ENCODE measurements at regions not wholly inside any gene's neighbourhood (a gene's known extent, or its start where the extent isn't known, plus 50 kb on each side); places are given as distances from the start of the nearest gene placed in this dataset.

GRCh38 chr10:52946486-52946885 lies 173.9 kb upstream of the MBL2 start:
- no peak for TF ChIP-seq POLR2A (IDR thresholded peaks at IDR 0.05)
- TF ChIP-seq, protein P1, sequence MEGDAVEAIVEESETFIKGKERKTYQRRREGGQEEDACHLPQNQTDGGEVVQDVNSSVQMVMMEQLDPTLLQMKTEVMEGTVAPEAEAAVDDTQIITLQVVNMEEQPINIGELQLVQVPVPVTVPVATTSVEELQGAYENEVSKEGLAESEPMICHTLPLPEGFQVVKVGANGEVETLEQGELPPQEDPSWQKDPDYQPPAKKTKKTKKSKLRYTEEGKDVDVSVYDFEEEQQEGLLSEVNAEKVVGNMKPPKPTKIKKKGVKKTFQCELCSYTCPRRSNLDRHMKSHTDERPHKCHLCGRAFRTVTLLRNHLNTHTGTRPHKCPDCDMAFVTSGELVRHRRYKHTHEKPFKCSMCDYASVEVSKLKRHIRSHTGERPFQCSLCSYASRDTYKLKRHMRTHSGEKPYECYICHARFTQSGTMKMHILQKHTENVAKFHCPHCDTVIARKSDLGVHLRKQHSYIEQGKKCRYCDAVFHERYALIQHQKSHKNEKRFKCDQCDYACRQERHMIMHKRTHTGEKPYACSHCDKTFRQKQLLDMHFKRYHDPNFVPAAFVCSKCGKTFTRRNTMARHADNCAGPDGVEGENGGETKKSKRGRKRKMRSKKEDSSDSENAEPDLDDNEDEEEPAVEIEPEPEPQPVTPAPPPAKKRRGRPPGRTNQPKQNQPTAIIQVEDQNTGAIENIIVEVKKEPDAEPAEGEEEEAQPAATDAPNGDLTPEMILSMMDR (IDR thresholded peaks at IDR 0.05): no peak
